NCI-H524 (cell line): ENCODE measurements at regions not wholly inside any gene's neighbourhood (a gene's known extent, or its start where the extent isn't known, plus 50 kb on each side); places are given as distances from the start of the nearest gene placed in this dataset.
"Not testable (repeated sequence)": the region's sequence is repeated elsewhere in the genome, so short reads cannot be mapped to it uniquely, and the experiment has no call there.

Experiments used
- DNase-seq, 2 experiments: peaks; one replicate each; lab custom pipeline; 2025; lab: John Stamatoyannopoulos, UW

DNA sequence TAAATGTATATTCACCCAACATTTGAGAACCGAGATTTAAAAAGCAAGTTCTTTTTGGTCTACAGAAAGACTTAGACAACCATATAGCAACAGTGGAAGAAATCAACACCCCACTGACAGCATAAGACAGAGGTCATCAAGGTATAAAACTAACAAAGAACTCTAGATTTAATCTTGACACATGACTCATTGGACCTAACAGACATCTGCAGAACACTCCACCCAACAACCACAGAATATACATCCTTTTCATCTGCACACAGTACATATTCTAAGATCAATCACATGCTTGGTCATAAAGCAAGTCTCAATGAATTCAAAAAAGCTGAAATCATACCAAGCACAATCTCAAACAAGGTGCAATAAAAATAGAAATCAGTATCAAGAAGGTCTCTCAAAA is 65.8 kb downstream of the SPIN4 start:
- no peak for DNase-seq

GRCh38 chrX:63284659-63285058 is 66.5 kb downstream of the SPIN4 start:
- no peak for DNase-seq

DNA sequence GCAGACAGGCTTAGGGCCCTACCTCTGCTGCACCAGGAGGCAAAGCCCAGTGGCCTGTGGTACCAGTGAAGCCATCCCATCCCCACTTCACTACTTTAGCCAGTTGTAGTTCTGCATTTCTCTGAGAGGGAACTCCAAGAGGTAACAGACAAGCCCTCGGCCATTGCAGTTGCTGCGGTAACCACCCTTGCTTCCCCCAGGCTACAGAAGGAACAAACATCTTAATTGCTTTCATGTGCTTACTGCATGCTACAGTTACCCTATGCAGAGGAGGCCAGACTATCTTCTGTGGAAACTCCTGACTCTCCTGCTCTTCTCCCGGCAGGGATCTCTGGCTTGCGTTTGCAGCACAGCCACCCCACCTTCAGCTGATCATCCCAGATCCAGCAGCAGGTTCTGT is 67.8 kb downstream of the SPIN4 start:
- DNase-seq = no peak

GRCh38 chrX:63282828-63283227 is 68.3 kb downstream of the SPIN4 start:
- DNase-seq = no peak

DNA sequence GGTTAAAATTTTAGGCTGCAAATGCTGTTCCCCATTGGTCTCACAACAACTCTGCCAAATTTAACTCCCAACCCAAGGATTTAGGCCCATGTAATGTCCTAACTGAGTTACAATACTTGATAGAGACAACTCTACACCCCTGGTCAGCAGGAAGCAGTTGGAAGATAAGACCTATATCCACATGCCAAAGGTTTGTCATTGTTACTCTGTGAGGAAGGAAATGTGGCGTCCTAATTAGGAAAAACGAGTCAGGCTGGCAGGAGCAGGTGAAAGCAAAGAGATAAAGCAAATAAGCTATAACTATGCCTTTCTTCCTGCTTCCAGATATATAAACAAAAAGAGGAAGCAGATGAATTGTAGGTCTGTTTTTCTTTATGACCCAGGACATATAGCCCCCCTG is 69.1 kb downstream of the SPIN4 start:
- no peak for DNase-seq

DNA sequence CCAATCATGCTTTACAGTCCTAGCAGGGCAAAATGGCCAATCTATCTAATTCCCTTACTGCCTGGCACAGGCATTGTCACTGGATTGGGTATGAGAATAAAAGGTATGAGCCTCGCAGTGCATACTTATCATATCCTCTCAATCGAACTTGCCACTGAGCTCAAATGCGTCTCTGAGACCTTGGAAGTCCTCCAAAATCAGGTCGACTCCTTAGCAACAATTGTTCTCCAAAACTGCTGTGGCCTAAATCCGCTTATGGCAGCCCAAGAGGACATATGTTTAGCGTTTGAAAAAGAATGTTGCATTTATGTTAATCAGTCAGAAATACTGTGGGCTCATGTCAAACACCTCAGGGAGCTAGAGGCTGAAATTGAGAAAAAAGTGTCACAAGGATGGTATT is 69.7 kb downstream of the SPIN4 start:
- no peak for DNase-seq

GRCh38 chrX:63277394-63277793 is 73.7 kb downstream of the SPIN4 start:
- DNase-seq = not testable (repeated sequence)

DNA sequence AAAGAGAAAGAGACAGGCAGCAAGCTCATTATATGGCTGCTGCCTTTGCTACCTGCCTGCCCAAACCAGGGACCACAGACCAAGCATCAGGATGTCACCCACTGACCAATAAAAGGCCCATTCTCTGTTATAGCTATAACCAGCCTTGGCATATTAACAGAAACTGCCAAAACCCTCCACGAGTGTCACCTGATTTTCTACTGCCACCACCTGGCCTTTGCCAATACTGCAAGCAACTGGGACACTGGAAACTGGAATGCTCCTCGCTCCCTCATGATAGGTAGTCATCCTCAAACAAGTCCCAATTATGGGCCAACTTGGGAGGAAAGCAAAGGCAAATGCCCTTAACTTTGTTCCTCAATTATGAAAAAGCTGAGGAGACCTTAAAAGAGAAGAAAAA is 76.0 kb downstream of the SPIN4 start:
- no peak for DNase-seq

DNA sequence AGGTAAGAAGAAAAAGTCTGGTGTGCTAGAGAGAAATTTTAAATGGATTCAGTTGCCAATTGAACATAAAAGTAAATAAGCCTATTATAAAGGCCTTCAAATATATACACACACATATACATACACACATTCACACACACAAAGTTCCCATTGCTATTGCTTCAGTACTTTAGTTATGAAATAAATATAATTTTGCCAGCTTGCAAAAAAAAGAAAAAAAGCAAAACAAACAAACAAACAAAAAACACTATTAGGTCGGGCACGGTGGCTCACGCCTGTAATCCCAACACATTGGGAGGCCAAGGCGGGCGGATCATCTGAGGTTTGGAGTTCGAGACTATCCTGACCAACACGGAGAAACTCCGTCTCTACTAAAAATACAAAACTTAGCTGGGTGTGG is 80.3 kb downstream of the SPIN4 start:
- no peak for DNase-seq

DNA sequence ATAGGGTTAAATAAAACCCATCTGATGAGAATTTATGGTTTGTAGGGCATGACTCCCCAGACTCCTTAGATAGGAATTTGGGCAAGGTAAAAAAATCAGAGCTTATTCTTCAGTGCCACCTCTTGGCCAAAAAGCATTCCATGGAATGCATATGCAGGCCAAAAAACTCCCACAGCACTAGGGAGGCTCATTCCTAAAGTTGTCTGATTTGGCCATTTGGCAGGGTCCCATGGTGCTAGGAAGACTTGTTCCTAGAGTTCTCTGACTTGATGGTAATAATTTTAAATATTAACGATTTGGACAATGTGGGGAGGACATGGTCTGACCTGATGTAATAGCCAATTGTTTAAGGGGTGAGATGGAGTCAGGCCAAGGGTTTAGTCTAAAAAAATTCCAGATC is 93.0 kb downstream of the SPIN4 start:
- no peak for DNase-seq

DNA sequence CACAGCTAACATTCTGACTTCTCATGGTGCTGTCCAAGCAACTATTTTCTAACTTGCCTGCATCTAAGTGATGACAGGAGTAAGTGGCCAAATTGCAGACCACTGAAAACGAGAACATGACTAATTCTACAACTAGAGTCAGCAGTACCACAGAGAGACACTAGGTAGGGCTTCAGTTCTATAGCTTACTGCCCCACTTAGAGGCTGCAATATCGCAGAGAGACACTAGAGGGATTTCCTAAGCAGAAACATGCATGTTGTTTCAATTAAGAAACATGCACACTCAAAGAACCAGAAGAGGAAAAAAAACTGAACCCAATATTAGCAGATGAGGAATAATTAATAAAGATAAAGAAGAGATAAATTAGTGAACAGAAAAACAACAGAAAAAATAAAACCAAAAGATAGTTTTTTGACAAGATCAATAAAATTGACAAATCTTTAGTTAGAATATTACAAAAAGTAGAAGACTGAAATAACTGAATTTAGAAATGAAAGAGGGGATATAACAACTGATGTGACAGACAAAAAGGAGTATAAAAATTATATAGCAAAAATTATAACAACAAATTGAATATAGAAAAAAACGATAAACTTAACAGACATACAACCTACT is 100.8 kb downstream of the SPIN4 start:
- no peak for DNase-seq

DNA sequence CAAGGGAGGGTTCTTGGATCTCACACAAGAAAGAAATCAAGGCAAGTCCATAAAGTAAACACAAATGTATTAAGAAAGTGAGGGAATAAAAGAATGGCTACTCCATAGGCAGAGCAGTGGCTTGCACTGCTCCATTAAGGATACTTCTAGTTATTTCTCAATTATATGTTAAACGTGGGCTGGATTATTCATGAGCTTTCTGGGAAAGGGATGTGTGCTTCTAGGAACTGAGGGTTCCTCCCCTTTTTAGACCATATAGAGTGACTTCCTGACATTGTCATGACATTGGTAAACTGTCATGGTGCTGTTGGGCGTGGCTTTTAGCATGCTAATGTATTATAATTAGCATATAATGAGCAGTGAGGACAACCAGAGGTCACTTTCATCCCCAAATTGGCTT is 108.4 kb downstream of the SPIN4 start:
- not testable (repeated sequence) for DNase-seq

DNA sequence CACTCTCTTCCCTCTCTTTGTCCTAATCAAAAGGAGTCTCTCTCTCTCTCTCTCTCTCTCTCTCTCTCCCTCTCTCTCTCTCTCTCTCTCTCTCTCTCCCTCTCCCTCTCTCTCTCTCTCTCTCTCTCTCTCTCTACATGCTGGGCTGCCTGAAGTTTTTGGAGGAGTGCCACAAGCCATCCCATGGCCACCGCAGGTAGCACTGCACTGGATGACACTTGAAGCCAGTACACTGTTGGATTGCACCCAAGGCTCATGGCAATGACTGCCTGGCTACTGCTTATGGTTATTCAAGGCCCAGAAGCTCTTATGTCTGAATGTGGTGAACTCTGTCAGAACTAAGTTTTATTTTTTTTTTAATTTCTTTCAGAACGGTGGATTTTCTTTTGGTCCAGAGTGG is 115.2 kb downstream of the SPIN4 start:
- not testable (repeated sequence) for DNase-seq

- DNase-seq = not testable (repeated sequence)
These were observed 118.1 kb downstream of the SPIN4 start for GRCh38 chrX:63233013-63233412.

DNA sequence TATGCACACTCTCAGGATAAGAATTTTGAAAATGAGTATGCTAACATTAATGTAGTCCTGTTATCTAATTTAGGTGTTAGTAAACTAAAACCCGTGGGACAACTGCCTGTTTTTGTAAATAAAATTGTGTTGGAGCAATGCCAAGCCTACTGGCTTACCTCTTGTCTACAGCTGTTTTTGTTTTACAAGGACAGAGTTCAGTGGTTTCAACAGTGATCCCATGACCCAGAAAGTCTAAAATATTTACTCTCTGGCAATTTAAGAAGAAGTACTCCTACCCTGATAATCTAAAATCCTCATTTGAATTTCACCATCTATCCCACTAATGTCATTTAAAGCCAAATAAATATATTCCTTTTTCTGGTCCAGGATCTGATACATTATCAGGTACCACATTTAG is 132.9 kb downstream of the SPIN4 start:
- DNase-seq = not testable (repeated sequence)

DNA sequence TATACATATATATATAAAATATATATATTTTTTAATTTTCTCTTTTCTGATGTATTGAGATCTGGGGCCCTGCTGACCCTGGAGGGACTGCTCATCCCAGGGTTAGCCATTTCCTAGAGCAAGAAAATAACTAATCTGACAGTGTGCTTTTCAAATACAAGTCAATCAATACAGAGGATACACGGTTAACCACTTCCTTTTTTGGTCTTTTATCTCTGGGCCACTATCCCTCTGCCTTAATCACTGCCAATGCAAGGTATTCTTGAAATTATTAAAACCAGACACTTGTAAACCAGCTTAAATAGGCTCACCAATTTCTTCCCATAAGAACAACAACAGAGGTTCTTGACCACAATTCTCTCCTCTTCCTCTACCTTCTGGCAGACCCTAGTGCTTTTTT is 133.6 kb downstream of the SPIN4 start:
- DNase-seq = not testable (repeated sequence)

DNA sequence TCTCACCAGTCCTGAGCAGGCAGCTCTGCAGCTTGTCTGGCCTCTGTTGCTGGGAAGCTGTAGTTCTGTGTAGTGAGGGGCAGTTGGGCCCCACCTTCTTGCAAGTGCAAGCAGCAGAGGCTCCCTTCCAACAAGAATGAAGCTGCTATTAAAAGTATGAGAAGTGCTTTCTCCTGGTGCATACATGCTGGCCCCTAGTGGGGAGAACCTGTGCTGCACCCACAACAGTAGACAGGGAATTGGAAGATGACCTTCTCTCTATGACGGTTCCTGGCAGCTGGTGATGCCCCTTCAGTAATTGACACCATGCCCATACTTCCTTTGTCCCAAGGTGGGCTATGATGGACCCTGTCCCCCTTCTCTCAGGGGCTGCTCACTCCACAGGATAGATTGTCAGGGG is 141.5 kb downstream of the SPIN4 start:
- DNase-seq = not testable (repeated sequence)

DNA sequence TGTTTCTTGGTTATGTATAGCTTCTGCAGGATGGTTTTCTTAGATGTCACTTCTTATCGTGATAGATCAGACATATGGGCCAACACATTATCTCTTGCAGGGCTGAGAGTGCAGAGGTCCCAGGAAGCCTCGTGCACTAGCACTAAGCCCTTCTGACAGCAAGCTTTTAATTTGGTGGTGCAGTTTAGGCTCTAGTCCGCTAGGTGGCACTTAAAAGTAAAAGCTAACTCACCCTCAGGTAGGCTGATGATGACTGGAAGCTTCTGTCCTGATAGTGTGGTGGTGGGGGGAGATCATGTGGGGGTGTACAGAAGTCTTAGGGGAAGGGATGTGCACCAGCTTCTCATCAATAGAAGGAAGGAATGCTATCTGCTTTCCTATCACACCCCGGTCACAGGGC is 142.0 kb downstream of the SPIN4 start:
- DNase-seq = not testable (repeated sequence)

GRCh38 chrX:63204266-63205074 is 146.7 kb downstream of the SPIN4 start:
- DNase-seq = not testable (repeated sequence)

DNA sequence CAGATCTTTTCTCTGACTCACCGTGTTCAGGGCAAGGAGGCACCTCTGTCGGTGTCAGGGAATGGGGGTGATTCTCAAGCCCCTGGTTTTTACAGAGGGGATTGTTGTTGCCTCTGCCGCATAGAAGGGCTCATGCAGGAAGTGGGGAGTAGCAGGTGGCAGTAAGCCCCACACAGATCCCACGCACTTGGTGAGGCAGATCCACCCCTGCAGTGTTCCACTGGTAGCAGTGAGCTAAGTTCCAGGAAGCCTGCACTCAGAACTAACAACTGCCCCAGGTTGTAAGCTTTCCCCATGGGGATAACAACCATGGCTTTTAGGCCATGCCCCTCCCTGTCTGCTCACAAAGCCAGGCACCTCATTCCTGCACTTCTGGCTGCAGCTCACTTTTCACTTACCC is 149.1 kb downstream of the SPIN4 start:
- DNase-seq = not testable (repeated sequence)

DNA sequence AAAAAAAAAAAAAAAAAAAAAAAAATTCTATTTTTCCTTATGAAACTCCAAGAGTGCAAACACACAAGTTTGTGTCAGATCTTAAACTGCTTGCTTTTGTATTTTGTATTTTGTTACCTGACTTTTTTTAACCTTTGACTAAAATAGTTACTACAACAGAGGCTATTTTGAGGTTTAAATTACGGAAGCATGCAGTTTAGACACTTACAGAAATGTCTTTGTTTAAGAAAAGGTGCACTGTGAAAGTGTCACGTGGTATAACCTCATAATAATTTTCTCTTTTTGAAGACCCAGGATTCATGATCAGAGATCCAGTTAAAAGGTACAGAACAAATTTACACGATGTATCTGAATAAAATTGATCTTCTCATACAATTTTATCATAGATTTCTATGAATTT is 152.4 kb downstream of the SPIN4 start:
- not testable (repeated sequence) for DNase-seq

DNA sequence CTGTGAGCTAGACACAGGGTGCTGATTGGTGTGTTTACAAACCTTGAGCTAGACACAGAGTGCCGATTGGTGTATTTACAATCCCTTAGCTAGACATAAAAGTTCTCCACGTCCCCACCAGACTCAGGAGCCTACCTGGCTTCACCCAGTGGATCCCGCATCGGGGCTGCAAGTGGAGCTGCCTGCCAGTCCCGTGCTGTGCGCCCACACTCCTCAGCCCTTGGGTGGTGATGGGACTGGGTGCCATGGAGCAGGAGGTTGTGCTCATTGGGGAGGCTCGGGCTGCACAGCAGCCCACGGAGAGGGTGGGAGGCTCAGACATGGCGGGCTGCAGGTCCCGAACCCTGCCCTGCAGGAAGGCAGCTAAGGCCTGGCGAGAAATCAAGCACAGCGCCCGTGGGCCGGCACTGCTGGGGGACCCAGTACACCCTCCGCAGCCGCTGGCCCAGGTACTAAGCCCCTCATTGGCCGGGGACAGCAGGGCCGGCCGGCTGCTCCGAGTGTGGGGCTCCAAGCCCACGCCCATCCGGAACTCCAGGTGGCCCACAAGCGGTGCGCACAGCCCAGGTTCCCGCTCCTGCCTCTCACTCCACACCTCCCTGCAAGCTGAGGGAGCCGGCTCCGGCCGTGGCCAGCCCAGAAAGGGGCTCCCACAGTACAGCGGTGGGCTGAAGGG is 158.6 kb downstream of the SPIN4 start:
- DNase-seq = not testable (repeated sequence)

DNA sequence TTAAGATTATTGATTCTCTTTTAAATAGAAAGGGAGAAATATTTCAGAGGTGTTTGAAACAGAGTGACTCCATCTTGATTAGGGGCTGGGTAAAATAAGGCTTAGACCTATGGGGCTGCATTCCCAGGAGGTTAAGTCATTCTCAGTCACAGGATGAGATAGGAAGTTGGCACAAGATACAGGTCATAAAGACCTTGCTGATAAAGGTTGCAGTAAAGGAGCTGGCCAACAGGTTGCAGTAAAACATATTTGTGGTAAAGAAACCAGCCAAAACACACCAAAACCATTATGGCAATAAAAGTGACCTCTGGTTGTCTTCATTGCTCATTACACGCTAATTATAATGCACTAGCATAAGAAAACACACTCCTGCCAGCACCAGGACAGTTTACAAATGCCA is 165.0 kb downstream of the SPIN4 start:
- no peak for DNase-seq
